SK-N-SH (cell line): ENCODE measurements at regions not wholly inside any gene's neighbourhood (a gene's known extent, or its start where the extent isn't known, plus 50 kb on each side); places are given as distances from the start of the nearest gene placed in this dataset.

Experiments used
- CHD2 ChIP-seq: fragments of 150-350 bp; IDR thresholded peaks from 2 replicates; pipeline ENCODE4 v1.6.1; 2018; ENCODE audit warnings: low read length; ENCODE audit not compliant: partially characterized antibody
- GABPA ChIP-seq: IDR thresholded peaks from 2 replicates; pipeline ENCODE4 v1.4.0; 2012; ENCODE audit warnings: low read depth, mild to moderate bottlenecking
- POLR2AphosphoS5 ChIP-seq: IDR thresholded peaks from 2 replicates; pipeline ENCODE4 v1.6.1; 2012; ENCODE audit warnings: low read depth, low read length
- TF ChIP-seq, protein P1 (sequence below): fragments of 200-600 bp; sonication (generic); IDR thresholded peaks from 2 replicates; pipeline ENCODE4 v1.6.1; 2017; ENCODE audit warnings: antibody characterized with exemption, mild to moderate bottlenecking, moderate library complexity

DNA sequence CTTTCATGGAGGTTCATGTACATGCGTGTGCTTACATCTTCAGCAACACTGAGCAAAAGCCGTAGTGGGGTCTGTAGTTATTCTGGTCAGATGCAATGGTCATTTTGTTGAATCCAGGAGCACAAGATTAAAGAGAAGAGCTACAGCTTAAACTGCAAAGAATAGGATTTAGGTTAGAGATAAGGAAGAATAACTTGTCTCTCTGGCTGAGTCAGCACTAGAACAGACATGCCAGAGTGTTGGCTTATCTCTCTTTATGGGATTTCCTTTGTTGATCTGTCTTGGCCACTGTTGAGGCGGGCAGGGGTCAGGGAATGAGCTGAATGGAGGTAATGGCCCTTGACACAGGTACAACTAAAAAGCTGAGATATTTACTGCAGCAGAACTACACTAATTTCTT, 473.5 kb downstream of the CCSER2 start:
- TF ChIP-seq, protein P1, sequence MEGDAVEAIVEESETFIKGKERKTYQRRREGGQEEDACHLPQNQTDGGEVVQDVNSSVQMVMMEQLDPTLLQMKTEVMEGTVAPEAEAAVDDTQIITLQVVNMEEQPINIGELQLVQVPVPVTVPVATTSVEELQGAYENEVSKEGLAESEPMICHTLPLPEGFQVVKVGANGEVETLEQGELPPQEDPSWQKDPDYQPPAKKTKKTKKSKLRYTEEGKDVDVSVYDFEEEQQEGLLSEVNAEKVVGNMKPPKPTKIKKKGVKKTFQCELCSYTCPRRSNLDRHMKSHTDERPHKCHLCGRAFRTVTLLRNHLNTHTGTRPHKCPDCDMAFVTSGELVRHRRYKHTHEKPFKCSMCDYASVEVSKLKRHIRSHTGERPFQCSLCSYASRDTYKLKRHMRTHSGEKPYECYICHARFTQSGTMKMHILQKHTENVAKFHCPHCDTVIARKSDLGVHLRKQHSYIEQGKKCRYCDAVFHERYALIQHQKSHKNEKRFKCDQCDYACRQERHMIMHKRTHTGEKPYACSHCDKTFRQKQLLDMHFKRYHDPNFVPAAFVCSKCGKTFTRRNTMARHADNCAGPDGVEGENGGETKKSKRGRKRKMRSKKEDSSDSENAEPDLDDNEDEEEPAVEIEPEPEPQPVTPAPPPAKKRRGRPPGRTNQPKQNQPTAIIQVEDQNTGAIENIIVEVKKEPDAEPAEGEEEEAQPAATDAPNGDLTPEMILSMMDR: no peak
- no peak for TF ChIP-seq POLR2AphosphoS5
- no peak for TF ChIP-seq CHD2
- TF ChIP-seq GABPA: no peak
